GM21515 (cell line): ENCODE measurements at regions not wholly inside any gene's neighbourhood (a gene's known extent, or its start where the extent isn't known, plus 50 kb on each side); places are given as distances from the start of the nearest gene placed in this dataset.
A peak's percentile ranks its signal among the peaks of the same experiment; 100 is the strongest.

Experiments used
- ATAC-seq: cut with Tn5 transposase; IDR thresholded peaks from one replicate; pipeline ENCODE4 v1.9.1; 2021; ENCODE audit not compliant: unreplicated experiment

- ATAC-seq = no peak
These were observed 123.3 kb downstream of the BEGAIN start for GRCh38 chr14:100463937-100464336.

GRCh38 chr14:100466111-100466856, 120.9 kb downstream of the BEGAIN start:
- no peak for ATAC-seq

GRCh38 chr14:100467046-100467750, 120.0 kb downstream of the BEGAIN start:
- no peak for ATAC-seq

- ATAC-seq = no peak
These were observed 119.3 kb downstream of the BEGAIN start for GRCh38 chr14:100467939-100468338.

- ATAC-seq = no peak
These were observed 118.7 kb downstream of the BEGAIN start for GRCh38 chr14:100468557-100468956.

GRCh38 chr14:100469632-100470522, 117.3 kb downstream of the BEGAIN start:
- ATAC-seq = no peak

GRCh38 chr14:100470523-100470897, 116.7 kb downstream of the BEGAIN start:
- no peak for ATAC-seq

- no peak for ATAC-seq
These were observed 115.7 kb downstream of the BEGAIN start for GRCh38 chr14:100471441-100472093.

GRCh38 chr14:100472094-100472455, 115.1 kb downstream of the BEGAIN start:
- no peak for ATAC-seq

GRCh38 chr14:100472491-100472890, 114.7 kb downstream of the BEGAIN start:
- no peak for ATAC-seq

- no peak for ATAC-seq
These were observed 114.0 kb downstream of the BEGAIN start for GRCh38 chr14:100473249-100473648.

GRCh38 chr14:100474196-100474595, 113.0 kb downstream of the BEGAIN start:
- ATAC-seq = no peak

- no peak for ATAC-seq
These were observed 111.9 kb downstream of the BEGAIN start for GRCh38 chr14:100475268-100475667.

- no peak for ATAC-seq
These were observed 111.0 kb downstream of the BEGAIN start for GRCh38 chr14:100476012-100476822.

- no peak for ATAC-seq
These were observed 102.5 kb downstream of the BEGAIN start for GRCh38 chr14:100484531-100485267.

- ATAC-seq = peak; percentile 51
These were observed 101.0 kb downstream of the BEGAIN start for GRCh38 chr14:100486025-100486828.
